ENCODE measurements at regions not wholly inside any gene's neighbourhood (a gene's known extent, or its start where the extent isn't known, plus 50 kb on each side); places are given as distances from the start of the nearest gene placed in this dataset.

DNA sequence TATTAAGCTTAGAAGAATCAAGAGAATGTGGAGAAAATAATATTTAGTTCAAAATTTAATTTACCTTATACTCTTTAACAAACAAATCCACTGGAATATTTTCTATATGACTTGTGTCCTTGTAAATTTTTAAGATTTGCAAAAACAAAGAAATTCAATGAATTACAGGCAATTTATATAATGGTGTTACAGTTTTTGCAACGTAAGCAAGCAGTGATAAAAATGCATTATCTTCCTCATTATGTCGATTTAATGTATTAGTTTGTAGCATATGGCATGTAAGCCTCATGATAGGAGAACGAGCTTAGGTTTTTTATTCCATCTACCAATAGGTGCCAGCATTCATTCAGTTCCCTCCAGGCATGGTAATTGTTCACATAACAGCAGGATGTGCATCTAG, 100.0 kb upstream of the PCDH9 start (continued):
- TF ChIP-seq GABPA (tag; conservative IDR thresholded peaks at IDR 0.05; ENCODE audit: low read depth): no peak

DNA sequence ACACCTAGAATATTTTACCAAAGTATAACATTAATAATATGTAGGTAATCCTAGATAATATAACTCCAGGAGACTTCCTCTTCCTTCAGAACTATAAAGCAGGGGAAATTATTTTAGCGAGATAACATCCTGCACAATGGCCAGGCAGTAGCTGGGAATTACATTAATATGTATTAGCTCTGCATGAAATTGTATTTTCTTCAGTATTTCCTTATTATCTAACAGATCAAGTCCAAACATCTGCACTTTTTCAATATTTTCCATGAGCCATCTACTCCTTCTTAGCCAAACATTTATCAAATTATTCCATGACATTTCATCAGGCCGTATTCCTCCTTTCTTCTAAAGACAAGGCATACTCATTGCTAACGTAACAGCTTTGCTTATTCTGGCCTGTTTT, 98.8 kb upstream of the PCDH9 start:
- BruUV-seq (replicated peaks): no TSS peak
- WGBS (ENCODE audit: insufficient coverage, low coverage, missing lambda C conversion rate): 5% methylated on average over 3 of the region's 3 CpGs
- intact Hi-C loops (cut with micrococcal nuclease): no loop called here
- H3K9ac ChIP-seq (ENCODE audit: insufficient read depth in 1 of 2, low read depth in 2 of 2, low read length in 2 of 2): no peak overlapping the region
- ATAC-seq (no peak), DNase-seq (ENCODE audit: extremely low read depth in 1 of 4, low spot score in 3 of 4) (no peak), FAIRE-seq (no peak)
- no peak overlapping the region for H3K4me2 ChIP-seq (ENCODE audit: insufficient read depth, low read length)
- H4K20me1 ChIP-seq (replicated peaks; ENCODE audit: control insufficient read depth, insufficient read depth, low read length): no peaks in the 10 kb centered on the region
- CTCF ChIA-PET (ENCODE audit: low intra/inter-chr PET ratio): no interaction called here
- H3K4me3 ChIP-seq: no peak overlapping the region
- H3K36me3 ChIP-seq (ENCODE audit: control insufficient read depth, insufficient read depth, low read length): no peaks in the 10 kb centered on the region
- H3K9me1 ChIP-seq (ENCODE audit: control insufficient read depth, insufficient read depth, low read length): no peaks in the 10 kb centered on the region
- in situ Hi-C loops (cut with MboI): no loop called here
- POLR2A ChIA-PET: interaction anchor here (0.6 kb wide), 1 partner anchor 90 kb away, joined by 3 read pairs; no protein-coding TSS in a partner anchor
- H3K9me3 ChIP-seq (replicated peaks; ENCODE audit: control insufficient read depth, insufficient read depth, low read depth, low read length): no peaks in the 10 kb centered on the region
- no peak overlapping the region for H2AFZ ChIP-seq (ENCODE audit: low read depth, low read length)
- no peaks in the 10 kb centered on the region for H3K27me3 ChIP-seq (ENCODE audit: control insufficient read depth in 2 of 2, insufficient read depth in 2 of 2, low read length in 2 of 2)
- no peaks in the 10 kb centered on the region for H3K4me1 ChIP-seq (replicated peaks in 1 of 2; ENCODE audit: control insufficient read depth in 2 of 2, insufficient read depth in 2 of 2, low read length in 2 of 2)
- H3K27ac ChIP-seq (ENCODE audit: extremely low read depth, low read depth, low read length): no peak overlapping the region
- no peaks in the 10 kb centered on the region for H3K79me2 ChIP-seq (ENCODE audit: control insufficient read depth, insufficient read depth, low read length)
- TF ChIP-seq ZNF146 (CRISPR knock-in tag; IDR thresholded peaks at IDR 0.05; ENCODE audit: unreplicated experiment): no peak
- TF ChIP-seq NCOA2 (IDR thresholded peaks at IDR 0.05; ENCODE audit: partially characterized antibody in 2 of 2): no peak
- no peak for TF ChIP-seq ZNF282 (CRISPR knock-in tag; IDR thresholded peaks at IDR 0.05)
- no peak for TF ChIP-seq PHB2 (IDR thresholded peaks at IDR 0.05; ENCODE audit: low read depth)
- TF ChIP-seq MBD2 (IDR thresholded peaks at IDR 0.05; ENCODE audit: borderline replicate concordance, low read depth): no peak
- TF ChIP-seq, protein P1, sequence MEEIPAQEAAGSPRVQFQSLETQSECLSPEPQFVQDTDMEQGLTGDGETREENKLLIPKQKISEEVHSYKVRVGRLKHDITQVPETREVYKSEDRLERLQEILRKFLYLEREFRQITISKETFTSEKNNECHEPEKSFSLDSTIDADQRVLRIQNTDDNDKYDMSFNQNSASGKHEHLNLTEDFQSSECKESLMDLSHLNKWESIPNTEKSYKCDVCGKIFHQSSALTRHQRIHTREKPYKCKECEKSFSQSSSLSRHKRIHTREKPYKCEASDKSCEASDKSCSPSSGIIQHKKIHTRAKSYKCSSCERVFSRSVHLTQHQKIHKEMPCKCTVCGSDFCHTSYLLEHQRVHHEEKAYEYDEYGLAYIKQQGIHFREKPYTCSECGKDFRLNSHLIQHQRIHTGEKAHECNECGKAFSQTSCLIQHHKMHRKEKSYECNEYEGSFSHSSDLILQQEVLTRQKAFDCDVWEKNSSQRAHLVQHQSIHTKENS (CRISPR knock-in tag; IDR thresholded peaks at IDR 0.05): no peak
- no peak for TF ChIP-seq FOXM1 (IDR thresholded peaks at IDR 0.05; ENCODE audit: low read depth)
- no peak for TF ChIP-seq FOXM1 (CRISPR knock-in tag; IDR thresholded peaks at IDR 0.05; ENCODE audit: low read depth)
- no peak for TF ChIP-seq SLC30A9 (CRISPR knock-in tag; IDR thresholded peaks at IDR 0.05)
- TF ChIP-seq, protein P2, sequence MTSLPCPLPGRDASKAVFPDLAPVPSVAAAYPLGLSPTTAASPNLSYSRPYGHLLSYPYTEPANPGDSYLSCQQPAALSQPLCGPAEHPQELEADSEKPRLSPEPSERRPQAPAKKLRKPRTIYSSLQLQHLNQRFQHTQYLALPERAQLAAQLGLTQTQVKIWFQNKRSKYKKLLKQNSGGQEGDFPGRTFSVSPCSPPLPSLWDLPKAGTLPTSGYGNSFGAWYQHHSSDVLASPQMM (CRISPR knock-in tag; IDR thresholded peaks at IDR 0.05): no peak
- TF ChIP-seq BRD4 (IDR thresholded peaks at IDR 0.05): no peak
- no peak for TF ChIP-seq RCOR1 (IDR thresholded peaks at IDR 0.05; ENCODE audit: borderline replicate concordance in 1 of 2, low read depth in 2 of 2, low read length in 2 of 2)

Data from K562 (cell line).